ENCODE measurements at regions not wholly inside any gene's neighbourhood (a gene's known extent, or its start where the extent isn't known, plus 50 kb on each side); places are given as distances from the start of the nearest gene placed in this dataset.
"Not testable (repeated sequence)": the region's sequence is repeated elsewhere in the genome, so short reads cannot be mapped to it uniquely, and the experiment has no call there.

GRCh38 chr1:214095896-214096295, 108.1 kb downstream of the PROX1 start:
- not testable (repeated sequence) for H3K4me1 ChIP-seq, H3K9ac ChIP-seq, H3K27me3 ChIP-seq, H3K4me3 ChIP-seq, H3K4me2 ChIP-seq, H3K36me3 ChIP-seq, H4K20me1 ChIP-seq, H3K27ac ChIP-seq
- H3K9me3 ChIP-seq = peaks cover 12% of the 10 kb centered on the region; the same call in 1 of the 2 replicates

- H3K4me3 ChIP-seq = no peak overlapping the region
- no peaks in the 10 kb centered on the region for H3K27me3 ChIP-seq
- H3K36me3 ChIP-seq = no peaks in the 10 kb centered on the region
- no peaks in the 10 kb centered on the region for H3K4me1 ChIP-seq
- H3K27ac ChIP-seq = no peak overlapping the region
- no peaks in the 10 kb centered on the region for H4K20me1 ChIP-seq
- H3K9me3 ChIP-seq = peaks cover 12% of the 10 kb centered on the region; the same call in 1 of the 2 replicates
- no peak for TF ChIP-seq Cebpa-rat (IDR thresholded peaks at IDR 0.05)
- no peak overlapping the region for H3K4me2 ChIP-seq
- no peak overlapping the region for H3K9ac ChIP-seq
Observed at GRCh38 chr1:214101246-214101645, 113.5 kb downstream of the PROX1 start.

- Histone ChIP-seq H3K4me2 (no peak overlapping the region), H3K36me3 (no peaks in the 10 kb centered on the region), H3K27me3 (no peaks in the 10 kb centered on the region)
Observed at GRCh38 chr1:214101828-214102227, 114.1 kb downstream of the PROX1 start.

GRCh38 chr1:214102907-214103306, 115.1 kb downstream of the PROX1 start:
- H3K27ac ChIP-seq = no peak overlapping the region
- H3K9ac ChIP-seq = no peak overlapping the region
- H3K4me2 ChIP-seq = no peak overlapping the region
- no peaks in the 10 kb centered on the region for H3K36me3 ChIP-seq
- no peak for TF ChIP-seq Cebpa-rat (IDR thresholded peaks at IDR 0.05)
- H3K4me1 ChIP-seq = no peaks in the 10 kb centered on the region
- no peak overlapping the region for H3K4me3 ChIP-seq
- no peaks in the 10 kb centered on the region for H4K20me1 ChIP-seq
- no peaks in the 10 kb centered on the region for H3K27me3 ChIP-seq
- H3K9me3 ChIP-seq = peaks cover 12% of the 10 kb centered on the region; the same call in 1 of the 2 replicates

More at GRCh38 chr1:214101828-214102227, 114.1 kb downstream of the PROX1 start:
- Histone ChIP-seq H3K4me3 (no peak overlapping the region), H3K27ac (no peak overlapping the region), H3K4me1 (no peaks in the 10 kb centered on the region), H3K9me3 (peaks cover 12% of the 10 kb centered on the region; the same call in 1 of the 2 replicates), H3K9ac (no peak overlapping the region), H4K20me1 (no peaks in the 10 kb centered on the region)
- TF ChIP-seq Cebpa-rat (IDR thresholded peaks at IDR 0.05) = no peak

- Histone ChIP-seq H3K27me3 (no peaks in the 10 kb centered on the region), H3K9ac (no peak overlapping the region), H3K36me3 (no peaks in the 10 kb centered on the region), H3K4me1 (no peaks in the 10 kb centered on the region), H3K9me3 (peaks cover 12% of the 10 kb centered on the region; the same call in 1 of the 2 replicates), H4K20me1 (no peaks in the 10 kb centered on the region), H3K4me2 (no peak overlapping the region), H3K27ac (no peak overlapping the region), H3K4me3 (no peak overlapping the region)
- no peak for TF ChIP-seq Cebpa-rat (IDR thresholded peaks at IDR 0.05)
Observed at GRCh38 chr1:214103778-214104177, 116.0 kb downstream of the PROX1 start.

- Histone ChIP-seq H4K20me1 (no peaks in the 10 kb centered on the region), H3K9me3 (peaks cover 12% of the 10 kb centered on the region; the same call in 1 of the 2 replicates), H3K4me3 (no peak overlapping the region), H3K4me1 (no peaks in the 10 kb centered on the region), H3K4me2 (no peak overlapping the region), H3K36me3 (no peaks in the 10 kb centered on the region), H3K9ac (no peak overlapping the region), H3K27ac (no peak overlapping the region), H3K27me3 (no peaks in the 10 kb centered on the region)
- TF ChIP-seq Cebpa-rat (IDR thresholded peaks at IDR 0.05) = no peak
Observed at GRCh38 chr1:214106375-214106774, 118.6 kb downstream of the PROX1 start.

- H3K4me2 ChIP-seq = no peak overlapping the region
Observed at GRCh38 chr1:214107322-214108096, 119.7 kb downstream of the PROX1 start.

GRCh38 chr1:214108097-214108446, 120.3 kb downstream of the PROX1 start:
- H3K27me3 ChIP-seq = no peaks in the 10 kb centered on the region
- H3K4me2 ChIP-seq = no peak overlapping the region
- no peak overlapping the region for H3K27ac ChIP-seq
- H3K4me3 ChIP-seq = no peak overlapping the region
- H3K36me3 ChIP-seq = no peaks in the 10 kb centered on the region
- H3K9me3 ChIP-seq = peaks cover 12% of the 10 kb centered on the region; the same call in 1 of the 2 replicates
- H3K4me1 ChIP-seq = no peaks in the 10 kb centered on the region
- no peak for TF ChIP-seq Cebpa-rat (IDR thresholded peaks at IDR 0.05)
- H3K9ac ChIP-seq = no peak overlapping the region
- no peaks in the 10 kb centered on the region for H4K20me1 ChIP-seq

More at GRCh38 chr1:214107322-214108096, 119.7 kb downstream of the PROX1 start:
- Histone ChIP-seq H3K36me3 (no peaks in the 10 kb centered on the region), H3K9me3 (peaks cover 12% of the 10 kb centered on the region; the same call in 1 of the 2 replicates), H4K20me1 (no peaks in the 10 kb centered on the region), H3K9ac (no peak overlapping the region), H3K4me1 (no peaks in the 10 kb centered on the region), H3K4me3 (no peak overlapping the region), H3K27ac (no peak overlapping the region), H3K27me3 (no peaks in the 10 kb centered on the region)
- no peak for TF ChIP-seq Cebpa-rat (IDR thresholded peaks at IDR 0.05)

GRCh38 chr1:214111796-214112195, 124.0 kb downstream of the PROX1 start:
- Histone ChIP-seq H3K9me3 (peaks cover 6% of the 10 kb centered on the region), H4K20me1 (no peaks in the 10 kb centered on the region), H3K36me3 (no peaks in the 10 kb centered on the region), H3K27ac (no peak overlapping the region), H3K27me3 (no peaks in the 10 kb centered on the region), H3K4me1 (no peaks in the 10 kb centered on the region), H3K4me2 (no peak overlapping the region), H3K9ac (no peak overlapping the region), H3K4me3 (no peak overlapping the region)
- no peak for TF ChIP-seq Cebpa-rat (IDR thresholded peaks at IDR 0.05)

- Histone ChIP-seq H3K4me1 (peaks cover 11% of the 10 kb centered on the region), H3K36me3 (0 out of 2 replicates have a peak, but pooled peaks cover 5% of the 10 kb centered on the region), H3K9me3 (peaks cover 28% of the 10 kb centered on the region), H3K9ac (no peak overlapping the region), H3K27ac (no peak overlapping the region), H4K20me1 (no peaks in the 10 kb centered on the region), H3K27me3 (no peaks in the 10 kb centered on the region), H3K4me2 (no peak overlapping the region), H3K4me3 (no peak overlapping the region)
- no peak for TF ChIP-seq Cebpa-rat (IDR thresholded peaks at IDR 0.05)
Observed at GRCh38 chr1:214116258-214116657, 128.5 kb downstream of the PROX1 start.
